A549 (cell line): ENCODE measurements at regions not wholly inside any gene's neighbourhood (a gene's known extent, or its start where the extent isn't known, plus 50 kb on each side); places are given as distances from the start of the nearest gene placed in this dataset.

Source experiments
- ATAC-seq, 2 experiments: fragments of 200-7000 bp in 1 of 2; fragments of >200 bp in 1 of 2; cut with Nextera tagmentation in 1 of 2; cut with Tn5 transposase in 1 of 2; 3 replicates each; pipeline versions ENCODE4 v1.8.0 to v1.9.1; 2018 to 2020; ENCODE audit warnings: mild to moderate bottlenecking in 1 of 2, moderate library complexity in 1 of 2
- CTCF ChIA-PET: fragments of 300-600 bp; sonication (Branson Sonifier 250); formaldehyde crosslinking; extraction: SDS; loops from one replicate; lab custom pipeline; 2021; ENCODE audit warnings: antibody characterized with exemption, inconsistent platforms; lab: Yijun Ruan, JAX
- POLR2A ChIA-PET: fragments of 350-600 bp; formaldehyde crosslinking; extraction: SDS; loops from one replicate; lab custom pipeline; 2021; ENCODE audit warnings: antibody characterized with exemption, inconsistent platforms; lab: Yijun Ruan, JAX
- DNase-seq, 2 experiments: peaks; one replicate each; pipeline versions ENCODE4 v3.0.0 to v3.0.0-alpha.2; 2011 to 2016; ENCODE audit warnings: low read depth in 1 of 2, low spot score in 1 of 2
- FAIRE-seq: peaks from 2 replicates; lab custom pipeline; 2011; peaks lifted over from hg19 to GRCh38; lab: Jason Lieb, UNC
- H3K27ac ChIP-seq, 2 experiments: fragments of >200 bp; sonication (Bioruptor Twin); formaldehyde crosslinking; 3 replicates each; pipeline ENCODE4 v1.5.1; 2016 to 2017
- H3K4me1 ChIP-seq: fragments of >200 bp; sonication (Bioruptor Twin); formaldehyde crosslinking; 3 replicates; pipeline ENCODE4 v1.6.1; 2016
- H3K4me2 ChIP-seq: fragments of >200 bp; sonication (Bioruptor Twin); formaldehyde crosslinking; 3 replicates; pipeline ENCODE4 v1.6.1; 2016
- H3K4me3 ChIP-seq: fragments of >200 bp; sonication (Bioruptor Twin); formaldehyde crosslinking; 3 replicates; pipeline ENCODE4 v1.5.1; 2016
- H3K9me3 ChIP-seq: fragments of >200 bp; sonication (Bioruptor Twin); formaldehyde crosslinking; 3 replicates; pipeline ENCODE4 v1.6.1; 2016
- BCL3 ChIP-seq: fragments of >200 bp; sonication (Bioruptor Twin); formaldehyde crosslinking; IDR thresholded peaks from 3 replicates; pipeline ENCODE4 v1.6.1; 2016
- BHLHE40 ChIP-seq: IDR thresholded peaks from 2 replicates; pipeline ENCODE4 v1.6.1; 2012; ENCODE audit warnings: low read depth, low read length, inconsistent platforms
- EP300 ChIP-seq, 2 experiments: fragments of >200 bp; sonication (Bioruptor Twin); formaldehyde crosslinking; IDR thresholded peaks; 2 replicates in 1 of 2; 3 replicates in 1 of 2; pipeline ENCODE4 v1.6.1; 2016 to 2017
- ESRRA ChIP-seq: fragments of 150-350 bp; IDR thresholded peaks from 2 replicates; pipeline ENCODE4 v1.6.1; 2014; ENCODE audit warnings: mild to moderate bottlenecking, low read length, borderline replicate concordance
- FOSB ChIP-seq: fragments of 250-450 bp; sonication (Bioruptor Pico); IDR thresholded peaks from 2 replicates; pipeline ENCODE4 v1.5.0; 2020; ENCODE audit warnings: mild to moderate bottlenecking, moderate library complexity
- GATA3 ChIP-seq: IDR thresholded peaks from 2 replicates; pipeline ENCODE4 v1.6.1; 2012; ENCODE audit warnings: borderline replicate concordance
- HOXA7 ChIP-seq: fragments of 250-450 bp; sonication (Bioruptor Pico); IDR thresholded peaks from 2 replicates; pipeline ENCODE4 v1.5.0; 2020; ENCODE audit warnings: mild to moderate bottlenecking, moderate library complexity
- HOXB13 ChIP-seq: fragments of 250-450 bp; sonication (Bioruptor Pico); IDR thresholded peaks from 2 replicates; pipeline ENCODE4 v1.5.0; 2020; ENCODE audit warnings: low read depth, mild to moderate bottlenecking, moderate library complexity
- JUN ChIP-seq, 2 experiments: fragments of >200 bp; sonication (Bioruptor Twin); formaldehyde crosslinking; IDR thresholded peaks; 2 replicates in 1 of 2; 3 replicates in 1 of 2; pipeline ENCODE4 v1.6.1; 2016 to 2017
- JUNB ChIP-seq: fragments of >200 bp; sonication (Bioruptor Twin); formaldehyde crosslinking; IDR thresholded peaks from 2 replicates; pipeline ENCODE4 v1.6.1; 2016
- KDM1A ChIP-seq: fragments of 200-600 bp; sonication (generic); IDR thresholded peaks from 2 replicates; pipeline ENCODE4 v1.6.1; 2016; ENCODE audit warnings: low read depth, mild to moderate bottlenecking
- MYC ChIP-seq: IDR thresholded peaks from 2 replicates; pipeline ENCODE4 v1.6.1; 2012; ENCODE audit warnings: mild to moderate bottlenecking, inconsistent platforms, low read length, improper control_type of control experiment, borderline replicate concordance
- NPAS2 ChIP-seq: fragments of 250-450 bp; sonication (Bioruptor Pico); IDR thresholded peaks from 2 replicates; pipeline ENCODE4 v1.8.0; 2022; ENCODE audit warnings: mild to moderate bottlenecking, moderate library complexity, borderline replicate concordance
- NR3C1 ChIP-seq: fragments of >200 bp; sonication (Bioruptor Twin); formaldehyde crosslinking; IDR thresholded peaks from 3 replicates; pipeline ENCODE4 v1.6.1; 2017
- POLR2A ChIP-seq: IDR thresholded peaks from 2 replicates; pipeline ENCODE4 v1.6.1; 2012; ENCODE audit warnings: mild to moderate bottlenecking, low read length
- RAD21 ChIP-seq, 2 experiments: fragments of >200 bp in 1 of 2; sonication (Bioruptor Twin) in 1 of 2; formaldehyde crosslinking in 1 of 2; IDR thresholded peaks in 1 of 2; conservative IDR thresholded peaks in 1 of 2; 2 replicates in 1 of 2; 3 replicates in 1 of 2; pipeline ENCODE4 v1.6.1; 2012 to 2018; ENCODE audit warnings: inconsistent platforms in 1 of 2
- RCOR1 ChIP-seq: fragments of 150-350 bp; IDR thresholded peaks from 2 replicates; pipeline ENCODE4 v1.6.1; 2014; ENCODE audit warnings: antibody characterized with exemption, low read length, low read depth
- REST ChIP-seq: fragments of 200-600 bp; sonication (generic); IDR thresholded peaks from 2 replicates; pipeline ENCODE4 v1.6.1; 2016; ENCODE audit warnings: antibody characterized with exemption, mild to moderate bottlenecking, moderate library complexity
- SMC3 ChIP-seq: fragments of >200 bp; sonication (Bioruptor Twin); formaldehyde crosslinking; IDR thresholded peaks from 3 replicates; pipeline ENCODE4 v1.6.1; 2018; ENCODE audit warnings: inconsistent platforms
- SREBF2 ChIP-seq: fragments of 450-650 bp; IDR thresholded peaks from 2 replicates; pipeline ENCODE4 v1.6.1; 2014; ENCODE audit warnings: mild to moderate bottlenecking, moderate library complexity
- USF2 ChIP-seq: fragments of 450-650 bp; IDR thresholded peaks from 2 replicates; pipeline ENCODE4 v1.6.1; 2014; ENCODE audit warnings: antibody characterized with exemption
- ZC3H11A ChIP-seq: fragments of 450-650 bp; IDR thresholded peaks from 2 replicates; pipeline ENCODE4 v1.6.1; 2014; ENCODE audit warnings: antibody characterized with exemption, mild to moderate bottlenecking
- ZFP36 ChIP-seq: fragments of 450-650 bp; IDR thresholded peaks from 2 replicates; pipeline ENCODE4 v1.6.1; 2014; ENCODE audit warnings: borderline replicate concordance; ENCODE audit not compliant: partially characterized antibody
- WGBS: methylation state at CpG from one replicate; pipeline ENCODE4 v1.1.6; 2017; ENCODE audit errors: missing lambda C conversion rate; 5-methylcytosine and 5-hydroxymethylcytosine counted together

DNA sequence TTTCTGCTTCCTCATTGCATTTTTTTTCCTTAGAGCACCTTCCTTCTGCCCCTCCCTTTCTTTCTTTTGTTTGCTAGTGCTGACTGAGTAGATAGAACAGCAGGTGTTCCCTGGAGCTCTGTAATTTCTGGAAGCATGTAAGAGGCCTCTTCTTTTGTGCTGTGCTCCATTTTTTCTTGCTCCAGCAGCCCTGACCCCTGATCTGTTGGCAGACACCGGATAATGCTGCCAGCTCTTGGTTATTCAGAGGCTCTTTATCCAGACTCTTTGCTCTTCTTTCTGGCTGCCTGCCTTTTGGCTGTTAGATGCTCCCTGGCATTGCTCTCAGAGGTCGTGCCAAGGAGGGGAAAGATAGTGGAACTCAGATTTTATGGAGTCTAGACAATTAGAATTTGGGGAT, 104.4 kb upstream of the RBMS3 start:
- H3K4me2 ChIP-seq, result no peak overlapping the region
- DNase-seq, result no peak
- no peak for TF ChIP-seq USF2
- TF ChIP-seq SREBF2, result no peak
- TF ChIP-seq RCOR1, result no peak
- TF ChIP-seq JUNB, result no peak
- no peak for TF ChIP-seq EP300 (IDR thresholded peaks at IDR 0.05)
- no peak for TF ChIP-seq GATA3
- no peak for TF ChIP-seq HOXA7 (CRISPR knock-in tag)
- TF ChIP-seq POLR2A, result no peak
- TF ChIP-seq ESRRA, result no peak
- H3K4me1 ChIP-seq, result 0 out of 3 replicates have a peak, but pooled peaks cover under 1% of the 10 kb centered on the region
- ATAC-seq, result no peak
- no peak overlapping the region for H3K27ac ChIP-seq
- no peak for FAIRE-seq
- ChIA-PET CTCF (no interaction called here), POLR2A (no interaction called here)
- no peak overlapping the region for H3K4me3 ChIP-seq
- H3K9me3 ChIP-seq, result no peaks in the 10 kb centered on the region; the same call in 2 of the 3 replicates
- WGBS, result 51% methylated on average over 2 of the region's 2 CpGs

DNA sequence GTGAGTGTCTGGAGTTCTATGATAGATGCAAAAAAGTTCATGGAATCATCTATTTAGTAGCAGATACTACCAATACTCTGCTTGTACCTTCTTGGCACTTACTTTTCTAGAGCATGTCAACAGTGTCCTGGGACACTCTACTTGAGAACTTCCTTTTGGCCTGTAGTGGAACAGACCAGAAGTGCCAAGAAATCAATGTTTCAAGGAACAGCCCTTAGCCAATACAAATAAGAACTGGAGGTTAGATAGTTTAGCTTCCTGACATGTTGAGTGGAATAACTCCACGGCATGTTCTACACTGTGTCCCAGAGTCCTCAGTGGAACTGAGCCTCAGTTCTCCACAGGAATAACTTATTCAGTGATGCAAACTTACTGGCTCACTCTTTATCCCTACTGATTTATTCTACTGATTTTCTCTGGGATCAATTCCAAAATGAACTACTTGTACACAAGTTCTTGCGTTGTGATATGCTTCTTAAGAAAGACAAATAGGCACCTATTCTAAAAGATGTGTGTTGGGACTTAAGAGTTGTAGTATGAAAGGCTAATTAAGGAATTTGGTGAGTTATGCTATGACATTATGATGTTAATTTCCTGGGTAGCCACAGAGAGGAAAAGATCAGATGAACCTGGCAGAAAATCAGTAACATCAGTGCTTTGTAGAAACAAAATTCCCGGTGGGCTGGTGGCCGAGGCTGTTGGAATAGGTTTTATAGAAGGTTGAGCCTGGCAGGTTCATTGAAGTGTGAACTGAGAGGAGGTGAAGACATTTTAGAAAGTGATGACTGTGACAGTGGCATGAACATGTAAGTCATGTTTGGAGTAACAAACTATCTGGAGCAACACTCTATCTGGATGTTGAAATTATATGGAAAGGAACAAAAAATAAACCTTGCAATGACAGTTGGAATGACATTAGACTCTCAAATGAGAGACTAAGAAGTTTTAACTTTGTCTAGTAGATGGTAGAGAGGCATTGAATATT, 101.8 kb upstream of the RBMS3 start:
- Histone ChIP-seq H3K4me2 (no peak overlapping the region), H3K4me1 (no peaks in the 10 kb centered on the region), H3K9me3 (no peaks in the 10 kb centered on the region; the same call in 2 of the 3 replicates), H3K27ac (no peak overlapping the region), H3K4me3 (no peak overlapping the region)
- no peak for TF ChIP-seq EP300 (IDR thresholded peaks at IDR 0.05)
- TF ChIP-seq HOXA7 (CRISPR knock-in tag), result no peak
- TF ChIP-seq RAD21 (conservative IDR thresholded peaks at IDR 0.05 in 1 of 2, IDR thresholded peaks at IDR 0.05 in 1 of 2), result no peak
- TF ChIP-seq USF2, result no peak
- no peak for TF ChIP-seq MYC
- TF ChIP-seq HOXB13 (CRISPR knock-in tag), result no peak
- TF ChIP-seq KDM1A, result no peak
- no peak for TF ChIP-seq SMC3
- no peak for TF ChIP-seq BHLHE40
- no peak for TF ChIP-seq FOSB (CRISPR knock-in tag)
- no peak for TF ChIP-seq ZC3H11A
- no peak for TF ChIP-seq ZFP36
- no peak for TF ChIP-seq NPAS2 (CRISPR knock-in tag)
- TF ChIP-seq NR3C1, result no peak
- TF ChIP-seq JUN (IDR thresholded peaks at IDR 0.05), result no peak
- no peak for TF ChIP-seq BCL3
- no peak for TF ChIP-seq REST
- ATAC-seq (no peak), DNase-seq (no peak), FAIRE-seq (no peak)
- ChIA-PET CTCF (no interaction called here), POLR2A (no interaction called here)
- WGBS, result 77% methylated on average over 4 of the region's 4 CpGs
